BLaER1 (cell line): ENCODE measurements at regions not wholly inside any gene's neighbourhood (a gene's known extent, or its start where the extent isn't known, plus 50 kb on each side); places are given as distances from the start of the nearest gene placed in this dataset.
"Not testable (repeated sequence)": the region's sequence is repeated elsewhere in the genome, so short reads cannot be mapped to it uniquely, and the experiment has no call there.

ENCODE experiments used
- H3K27ac ChIP-seq: shearing (Covaris generic); formaldehyde crosslinking; 2 replicates; pipeline ENCODE4 v1.8.1; 2022
- H3K27me3 ChIP-seq: shearing (Covaris generic); formaldehyde crosslinking; 2 replicates; pipeline ENCODE4 v1.8.1; 2022
- H3K36me3 ChIP-seq: shearing (Covaris generic); formaldehyde crosslinking; 2 replicates; pipeline ENCODE4 v1.8.1; 2022
- H3K4me1 ChIP-seq: shearing (Covaris generic); formaldehyde crosslinking; 2 replicates; pipeline ENCODE4 v1.8.1; 2022
- H3K4me2 ChIP-seq: shearing (Covaris generic); formaldehyde crosslinking; 2 replicates; pipeline ENCODE4 v1.8.1; 2022
- H3K4me3 ChIP-seq: shearing (Covaris generic); formaldehyde crosslinking; 2 replicates; pipeline ENCODE4 v1.8.1; 2022
- H3K9ac ChIP-seq: shearing (Covaris generic); formaldehyde crosslinking; 2 replicates; pipeline ENCODE4 v1.8.1; 2022
- H3K9me3 ChIP-seq: shearing (Covaris generic); formaldehyde crosslinking; 2 replicates; pipeline ENCODE4 v1.8.1; 2022
- H4K20me1 ChIP-seq: shearing (Covaris generic); formaldehyde crosslinking; 2 replicates; pipeline ENCODE4 v1.8.1; 2022
- Cebpa-rat ChIP-seq: shearing (Covaris generic); IDR thresholded peaks from 2 replicates; pipeline ENCODE4 v1.8.1; 2022

DNA sequence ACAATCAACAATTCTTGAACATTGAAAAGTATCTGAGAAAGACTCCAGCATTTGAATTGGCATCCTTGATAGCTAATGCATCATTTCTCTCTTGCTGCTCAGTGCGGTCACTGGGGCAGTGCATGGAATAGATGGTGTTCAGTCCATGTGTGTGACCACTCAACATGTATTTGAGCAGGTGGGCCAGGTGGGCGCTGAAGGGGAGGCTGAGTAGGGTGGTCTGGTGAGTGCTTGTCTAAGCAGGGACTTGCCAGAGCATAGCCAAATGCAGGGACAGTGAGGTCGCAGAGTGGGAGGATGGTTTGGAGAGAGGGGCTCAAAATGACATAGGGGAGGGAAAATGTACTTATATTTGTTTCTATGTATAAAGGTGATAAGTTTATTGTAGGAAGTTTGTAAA lies 409.0 kb downstream of the TMEM121 start:
- H3K4me2 ChIP-seq = no peak overlapping the region
- H3K27me3 ChIP-seq = no peaks in the 10 kb centered on the region
- no peaks in the 10 kb centered on the region for H3K9me3 ChIP-seq

DNA sequence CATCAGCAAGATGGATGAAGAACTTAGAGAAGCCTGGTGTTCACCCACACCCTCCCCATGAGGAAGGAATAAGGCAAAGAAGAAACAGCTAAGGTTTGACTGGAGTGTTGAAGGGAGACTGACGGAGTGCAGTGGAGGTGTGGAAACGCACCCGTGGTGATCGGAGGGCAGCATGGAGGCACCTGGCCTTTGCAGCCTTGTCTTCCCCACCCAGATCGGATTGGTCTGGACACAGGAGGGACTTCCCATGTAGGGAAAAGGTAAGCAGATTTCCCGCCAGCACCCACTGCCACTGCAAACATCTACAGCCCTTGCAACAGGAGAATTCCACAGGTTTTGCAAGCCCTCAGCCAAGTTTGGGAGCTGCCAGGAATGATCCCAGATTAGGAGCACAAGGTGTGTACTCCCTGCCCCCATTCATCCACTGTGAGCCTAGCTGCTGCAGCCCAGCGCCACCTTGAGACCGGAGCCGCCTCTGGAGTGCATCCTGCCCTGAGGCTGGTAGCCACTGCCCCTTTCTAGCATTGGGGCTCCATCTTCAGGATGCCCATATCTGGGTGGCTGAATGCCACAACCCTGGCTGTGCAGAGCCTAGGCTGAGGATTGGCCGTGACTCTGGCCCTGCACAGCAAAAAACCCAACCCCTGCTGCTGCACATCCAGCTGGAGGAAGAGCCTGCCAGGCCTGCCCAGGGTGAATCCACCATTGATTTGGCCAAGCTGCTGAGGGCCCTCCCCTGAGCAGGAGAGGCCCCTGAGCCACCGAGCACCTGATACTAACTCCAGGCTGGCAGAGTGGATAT lies 411.1 kb downstream of the TMEM121 start:
- Histone ChIP-seq H3K27me3 (no peaks in the 10 kb centered on the region), H3K9ac (no peak overlapping the region), H3K4me2 (no peak overlapping the region), H3K27ac (no peak overlapping the region), H4K20me1 (no peaks in the 10 kb centered on the region), H3K9me3 (no peaks in the 10 kb centered on the region), H3K4me3 (no peak overlapping the region), H3K4me1 (no peaks in the 10 kb centered on the region), H3K36me3 (no peaks in the 10 kb centered on the region)
- no peak for TF ChIP-seq Cebpa-rat

More for the DNA sequence above, 409.0 kb downstream of the TMEM121 start:
- no peak overlapping the region for H3K9ac ChIP-seq
- H3K36me3 ChIP-seq = no peaks in the 10 kb centered on the region
- no peak overlapping the region for H3K27ac ChIP-seq
- no peaks in the 10 kb centered on the region for H3K4me1 ChIP-seq
- no peak overlapping the region for H3K4me3 ChIP-seq
- H4K20me1 ChIP-seq = no peaks in the 10 kb centered on the region
- no peak for TF ChIP-seq Cebpa-rat

DNA sequence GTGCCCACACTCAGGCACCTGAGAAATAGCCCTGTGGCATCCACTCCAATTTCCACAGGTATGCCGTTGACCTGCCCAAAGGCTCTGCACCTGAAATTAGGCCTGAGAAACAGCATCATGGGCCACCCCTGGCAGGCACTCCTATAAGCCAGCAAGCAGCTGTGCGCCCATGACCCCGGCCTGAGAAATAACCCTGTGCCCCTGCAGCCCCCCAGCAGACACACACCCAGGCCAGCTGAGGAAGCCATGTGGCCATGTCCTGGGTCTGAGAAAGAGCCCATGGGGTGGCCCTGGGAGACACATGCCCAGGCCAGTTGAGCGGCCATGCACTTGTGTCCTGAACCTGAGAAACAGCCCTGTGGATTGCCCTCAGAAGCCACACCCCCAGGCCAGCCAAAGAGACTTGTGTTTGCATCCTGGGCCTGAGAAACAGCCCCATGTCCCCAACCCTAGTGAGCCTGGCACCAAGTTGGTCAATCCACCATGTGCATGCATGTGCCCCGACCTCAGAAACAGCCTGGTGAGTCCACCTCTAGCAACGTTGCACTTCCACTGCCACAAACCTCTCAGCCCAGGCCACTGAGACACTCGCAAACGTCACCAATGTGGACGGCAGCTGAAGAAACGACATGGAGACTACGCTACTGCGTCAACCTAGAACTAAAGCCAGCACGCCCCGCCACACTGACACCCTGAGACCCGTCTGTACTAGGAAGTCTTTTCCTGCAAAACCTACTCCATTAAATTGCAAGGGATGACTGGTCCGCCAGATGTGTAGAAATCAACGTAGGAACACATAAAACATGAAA lies 411.9 kb downstream of the TMEM121 start:
- H3K27ac ChIP-seq = no peak overlapping the region
- TF ChIP-seq Cebpa-rat = no peak
- H3K4me1 ChIP-seq = no peaks in the 10 kb centered on the region
- H3K9ac ChIP-seq = no peak overlapping the region
- no peaks in the 10 kb centered on the region for H3K27me3 ChIP-seq
- H3K9me3 ChIP-seq = no peaks in the 10 kb centered on the region
- H3K4me2 ChIP-seq = no peak overlapping the region
- no peaks in the 10 kb centered on the region for H4K20me1 ChIP-seq
- no peaks in the 10 kb centered on the region for H3K36me3 ChIP-seq
- H3K4me3 ChIP-seq = no peak overlapping the region

DNA sequence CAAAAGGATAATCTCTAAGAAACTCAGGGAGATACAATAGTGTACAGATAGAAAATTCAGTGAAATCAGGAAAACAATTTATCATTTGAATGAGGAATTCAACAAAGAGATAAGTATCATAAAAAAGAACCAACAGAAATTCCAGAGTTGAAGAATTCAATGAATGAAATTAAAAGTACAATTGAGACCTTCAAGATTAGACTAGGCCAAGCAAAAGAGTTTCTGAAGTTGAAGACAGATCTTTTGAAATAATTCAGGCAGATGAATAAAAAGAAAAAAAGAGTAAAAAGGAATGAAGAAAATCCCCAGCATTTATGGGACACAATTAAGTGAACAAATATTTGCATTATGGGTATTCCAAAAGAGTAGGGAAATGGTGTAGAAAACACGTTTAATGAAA lies 412.6 kb downstream of the TMEM121 start:
- Histone ChIP-seq H3K4me3 (no peak overlapping the region), H3K9ac (no peak overlapping the region), H3K27me3 (no peaks in the 10 kb centered on the region), H4K20me1 (no peaks in the 10 kb centered on the region), H3K9me3 (no peaks in the 10 kb centered on the region), H3K4me1 (no peaks in the 10 kb centered on the region), H3K27ac (no peak overlapping the region), H3K4me2 (no peak overlapping the region), H3K36me3 (no peaks in the 10 kb centered on the region)
- TF ChIP-seq Cebpa-rat = no peak

DNA sequence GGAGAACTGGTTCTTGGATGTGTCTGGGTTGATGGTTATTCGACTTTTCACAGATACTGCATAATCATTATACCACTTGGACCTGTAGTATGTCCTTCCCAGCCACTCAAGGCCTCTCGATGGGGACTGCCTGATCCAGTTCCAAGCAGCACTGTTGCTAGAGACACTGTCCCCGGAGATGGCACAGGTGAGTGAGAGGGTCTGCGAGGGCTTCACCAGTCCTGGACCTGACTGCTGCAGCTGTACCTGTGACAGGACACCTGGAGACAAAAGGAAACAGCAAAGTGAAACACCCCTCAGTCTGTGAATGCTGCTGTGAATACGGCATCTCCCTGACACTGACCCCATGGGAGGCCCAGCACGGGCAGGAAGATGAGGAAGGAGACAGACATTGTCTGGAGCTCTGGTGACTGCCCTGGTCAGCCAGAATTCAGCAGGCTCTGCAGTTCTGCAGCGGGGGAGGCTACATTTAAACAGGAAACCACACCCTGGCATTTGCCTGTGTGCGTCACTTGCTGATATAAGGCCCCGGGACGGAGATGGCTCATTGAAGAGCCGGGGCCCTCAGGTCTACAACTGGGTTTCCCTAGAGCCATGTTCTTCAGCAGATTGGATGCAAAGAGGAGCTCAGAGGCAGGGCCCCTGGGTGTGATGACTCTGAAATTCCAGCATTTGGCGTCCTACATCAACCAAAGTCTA lies 413.6 kb downstream of the TMEM121 start:
- Histone ChIP-seq H4K20me1 (no peaks in the 10 kb centered on the region), H3K4me1 (no peaks in the 10 kb centered on the region), H3K4me2 (no peak overlapping the region), H3K4me3 (no peak overlapping the region), H3K36me3 (no peaks in the 10 kb centered on the region), H3K27ac (no peak overlapping the region), H3K9ac (no peak overlapping the region), H3K27me3 (no peaks in the 10 kb centered on the region), H3K9me3 (no peaks in the 10 kb centered on the region)
- no peak for TF ChIP-seq Cebpa-rat

DNA sequence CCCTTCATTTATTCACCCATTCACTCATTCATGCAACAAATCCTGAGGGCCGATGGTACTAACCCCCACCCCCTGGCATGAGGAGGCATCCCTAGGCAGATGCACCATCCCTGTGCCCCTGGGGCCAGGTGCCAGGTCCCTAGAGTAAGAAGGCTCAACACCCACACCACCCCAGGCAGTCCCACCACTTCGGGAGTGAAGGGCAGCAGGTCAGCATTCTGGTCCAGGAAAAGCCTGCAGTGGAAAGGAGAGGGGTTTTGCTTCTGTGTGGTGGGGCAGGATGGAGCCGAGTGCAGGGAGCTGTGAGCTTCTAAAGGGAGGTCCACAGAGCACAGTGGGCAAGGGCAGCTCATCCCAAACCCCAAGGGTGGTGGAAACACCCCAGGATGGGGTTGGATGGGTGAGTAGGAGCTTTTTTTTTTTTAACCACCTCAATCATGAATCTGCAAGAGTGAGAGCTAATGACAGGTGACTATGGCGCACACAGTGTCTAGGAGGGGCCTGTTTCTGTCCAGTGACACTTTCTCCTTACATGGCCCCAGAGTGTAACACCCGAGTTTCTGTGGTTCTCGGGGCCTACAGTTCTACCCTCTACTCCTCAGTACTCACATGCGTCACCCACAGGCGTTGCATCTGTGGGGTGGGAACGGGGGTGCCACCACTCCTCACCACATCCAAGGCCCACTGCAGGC lies 414.3 kb downstream of the TMEM121 start:
- Histone ChIP-seq H3K27ac (no peak overlapping the region), H3K9ac (no peak overlapping the region), H3K27me3 (no peaks in the 10 kb centered on the region), H3K36me3 (no peaks in the 10 kb centered on the region), H3K4me2 (no peak overlapping the region), H3K9me3 (no peaks in the 10 kb centered on the region), H3K4me3 (no peak overlapping the region), H3K4me1 (no peaks in the 10 kb centered on the region), H4K20me1 (no peaks in the 10 kb centered on the region)
- TF ChIP-seq Cebpa-rat = no peak

DNA sequence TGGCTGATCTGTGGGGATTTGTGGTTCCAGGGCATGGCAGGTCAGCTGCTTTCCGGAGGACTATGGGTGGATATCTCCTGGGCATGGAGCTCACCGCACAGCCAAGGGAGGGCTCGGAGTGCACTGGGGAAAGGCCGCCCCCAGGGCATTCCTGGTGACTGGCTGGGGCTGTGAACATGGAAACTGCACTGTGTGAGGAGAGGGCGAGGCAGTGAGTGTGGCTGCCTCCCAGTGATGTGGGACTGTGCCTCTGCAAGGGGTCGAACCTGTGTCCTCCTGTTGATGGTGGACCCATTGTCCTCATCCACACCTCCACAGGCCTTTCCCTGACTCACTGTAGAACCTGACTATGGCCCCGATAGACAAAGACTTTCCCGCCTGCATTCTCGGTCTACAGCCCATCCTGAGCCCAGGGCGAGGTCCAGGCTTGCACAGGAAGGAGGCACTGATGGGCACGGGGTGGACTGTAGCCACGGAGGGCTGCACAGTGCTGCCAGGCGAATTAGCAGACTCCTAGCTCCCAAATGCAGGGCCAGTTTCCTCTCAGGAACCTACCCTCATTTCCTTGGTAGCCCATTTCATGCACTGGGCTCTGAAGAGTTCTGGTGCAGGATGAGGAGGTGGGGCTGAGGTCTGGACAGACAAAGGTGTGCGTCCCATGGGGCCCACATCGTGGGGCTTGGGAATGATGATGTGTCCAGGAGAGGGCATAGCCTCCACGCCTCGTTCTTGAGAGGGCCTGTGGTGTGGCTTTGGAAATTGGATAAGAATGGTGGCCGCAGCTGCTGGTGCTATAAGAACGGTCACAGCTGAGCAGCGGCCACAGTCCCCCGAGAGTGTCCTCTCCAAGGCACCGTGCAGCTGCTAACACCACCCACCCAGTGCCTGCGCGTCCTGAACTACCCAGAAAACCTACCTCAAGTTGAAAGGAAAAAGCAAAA lies 415.1 kb downstream of the TMEM121 start:
- Histone ChIP-seq H3K36me3 (no peaks in the 10 kb centered on the region), H4K20me1 (no peaks in the 10 kb centered on the region), H3K27ac (no peak overlapping the region), H3K4me2 (no peak overlapping the region), H3K9ac (no peak overlapping the region), H3K4me3 (no peak overlapping the region), H3K27me3 (no peaks in the 10 kb centered on the region), H3K9me3 (no peaks in the 10 kb centered on the region), H3K4me1 (no peaks in the 10 kb centered on the region)
- TF ChIP-seq Cebpa-rat = no peak

DNA sequence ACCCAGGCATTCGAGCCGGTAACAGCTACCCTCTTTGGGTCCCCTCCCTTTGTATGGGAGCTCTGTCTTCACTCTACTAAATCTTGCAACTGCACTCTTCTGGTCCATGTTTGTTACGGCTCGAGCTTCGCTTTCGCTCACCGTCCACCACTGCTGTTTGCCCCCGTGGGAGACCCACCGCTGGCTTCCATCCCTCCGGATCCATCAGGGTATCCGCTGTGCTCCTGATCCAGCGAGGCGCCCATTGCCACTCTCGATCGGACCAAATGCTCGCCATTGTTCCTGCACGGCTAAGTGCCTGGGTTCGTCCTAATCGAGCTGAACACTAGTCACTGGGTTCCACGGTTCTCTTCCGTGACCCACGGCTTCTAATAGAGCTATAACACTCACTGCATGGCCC lies 416.3 kb downstream of the TMEM121 start:
- not testable (repeated sequence) for H4K20me1 ChIP-seq, H3K36me3 ChIP-seq, H3K27ac ChIP-seq, H3K9me3 ChIP-seq, H3K4me3 ChIP-seq, H3K4me2 ChIP-seq, H3K27me3 ChIP-seq, H3K4me1 ChIP-seq, H3K9ac ChIP-seq
